GM12891 (cell line): ENCODE measurements at regions not wholly inside any gene's neighbourhood (a gene's known extent, or its start where the extent isn't known, plus 50 kb on each side); places are given as distances from the start of the nearest gene placed in this dataset.

Experiments
- POLR2A ChIP-seq: IDR thresholded peaks from 2 replicates; pipeline ENCODE4 v1.6.1; 2011; ENCODE audit warnings: low read depth, low read length, control low read depth
- POLR2AphosphoS5 ChIP-seq: IDR thresholded peaks from 2 replicates; pipeline ENCODE4 v1.6.1; 2011; ENCODE audit warnings: low read depth, low read length, control low read depth

- no peak for TF ChIP-seq POLR2AphosphoS5
- no peak for TF ChIP-seq POLR2A
Measured at GRCh38 chr4:124948976-124949597, 236.6 kb upstream of the ANKRD50 start.
